A549 (cell line): ENCODE measurements at regions not wholly inside any gene's neighbourhood (a gene's known extent, or its start where the extent isn't known, plus 50 kb on each side); places are given as distances from the start of the nearest gene placed in this dataset.
A peak's percentile ranks its signal among the peaks of the same experiment; 100 is the strongest.

Experiments
- ATAC-seq, 2 experiments: fragments of 200-7000 bp in 1 of 2; fragments of >200 bp in 1 of 2; cut with Nextera tagmentation in 1 of 2; cut with Tn5 transposase in 1 of 2; 3 replicates each; pipeline versions ENCODE4 v1.8.0 to v1.9.1; 2018 to 2020; ENCODE audit warnings: mild to moderate bottlenecking in 1 of 2, moderate library complexity in 1 of 2
- CTCF ChIA-PET: fragments of 300-600 bp; sonication (Branson Sonifier 250); formaldehyde crosslinking; extraction: SDS; loops from one replicate; lab custom pipeline; 2021; ENCODE audit warnings: antibody characterized with exemption, inconsistent platforms; lab: Yijun Ruan, JAX
- POLR2A ChIA-PET: fragments of 350-600 bp; formaldehyde crosslinking; extraction: SDS; loops from one replicate; lab custom pipeline; 2021; ENCODE audit warnings: antibody characterized with exemption, inconsistent platforms; lab: Yijun Ruan, JAX
- DNase-seq, 2 experiments: peaks; one replicate each; pipeline versions ENCODE4 v3.0.0 to v3.0.0-alpha.2; 2011 to 2016; ENCODE audit warnings: low read depth in 1 of 2, low spot score in 1 of 2
- FAIRE-seq: peaks from 2 replicates; lab custom pipeline; 2011; peaks lifted over from hg19 to GRCh38; lab: Jason Lieb, UNC
- H3K27ac ChIP-seq, 2 experiments: fragments of >200 bp; sonication (Bioruptor Twin); formaldehyde crosslinking; 3 replicates each; pipeline ENCODE4 v1.5.1; 2016 to 2017
- H3K4me1 ChIP-seq: fragments of >200 bp; sonication (Bioruptor Twin); formaldehyde crosslinking; 3 replicates; pipeline ENCODE4 v1.6.1; 2016
- H3K4me2 ChIP-seq: fragments of >200 bp; sonication (Bioruptor Twin); formaldehyde crosslinking; 3 replicates; pipeline ENCODE4 v1.6.1; 2016
- H3K4me3 ChIP-seq: fragments of >200 bp; sonication (Bioruptor Twin); formaldehyde crosslinking; 3 replicates; pipeline ENCODE4 v1.5.1; 2016
- H3K9me3 ChIP-seq: fragments of >200 bp; sonication (Bioruptor Twin); formaldehyde crosslinking; 3 replicates; pipeline ENCODE4 v1.6.1; 2016
- BHLHE40 ChIP-seq: IDR thresholded peaks from 2 replicates; pipeline ENCODE4 v1.6.1; 2012; ENCODE audit warnings: low read depth, low read length, inconsistent platforms
- CEBPB ChIP-seq, 2 experiments: fragments of >200 bp in 1 of 2; sonication (Bioruptor Twin) in 1 of 2; formaldehyde crosslinking in 1 of 2; IDR thresholded peaks; 2 replicates each; pipeline ENCODE4 v1.6.1; 2012 to 2016
- EP300 ChIP-seq, 2 experiments: fragments of >200 bp; sonication (Bioruptor Twin); formaldehyde crosslinking; IDR thresholded peaks; 2 replicates in 1 of 2; 3 replicates in 1 of 2; pipeline ENCODE4 v1.6.1; 2016 to 2017
- HDAC2 ChIP-seq: fragments of 200-600 bp; sonication (generic); IDR thresholded peaks from 2 replicates; pipeline ENCODE4 v1.6.1; 2016
- HOXB5 ChIP-seq: fragments of 250-450 bp; sonication (Bioruptor Pico); IDR thresholded peaks from 2 replicates; pipeline ENCODE4 v1.5.0; 2020; ENCODE audit warnings: mild to moderate bottlenecking, moderate library complexity
- JUN ChIP-seq, 2 experiments: fragments of >200 bp; sonication (Bioruptor Twin); formaldehyde crosslinking; IDR thresholded peaks; 2 replicates in 1 of 2; 3 replicates in 1 of 2; pipeline ENCODE4 v1.6.1; 2016 to 2017
- MAFK ChIP-seq: fragments of 450-650 bp; IDR thresholded peaks from 2 replicates; pipeline ENCODE4 v1.6.1; 2014; ENCODE audit not compliant: partially characterized antibody
- PHF8 ChIP-seq: fragments of 200-600 bp; sonication (generic); IDR thresholded peaks from 2 replicates; pipeline ENCODE4 v1.6.1; 2016; ENCODE audit warnings: low read depth, mild to moderate bottlenecking, antibody characterized with exemption, moderate library complexity, borderline replicate concordance
- POLR2A ChIP-seq: IDR thresholded peaks from 2 replicates; pipeline ENCODE4 v1.6.1; 2012; ENCODE audit warnings: mild to moderate bottlenecking, low read length
- RAD21 ChIP-seq, 2 experiments: fragments of >200 bp in 1 of 2; sonication (Bioruptor Twin) in 1 of 2; formaldehyde crosslinking in 1 of 2; IDR thresholded peaks in 1 of 2; conservative IDR thresholded peaks in 1 of 2; 2 replicates in 1 of 2; 3 replicates in 1 of 2; pipeline ENCODE4 v1.6.1; 2012 to 2018; ENCODE audit warnings: inconsistent platforms in 1 of 2
- RFX5 ChIP-seq: fragments of 450-650 bp; IDR thresholded peaks from 2 replicates; pipeline ENCODE4 v1.7.1; 2014; ENCODE audit warnings: antibody characterized with exemption, mild to moderate bottlenecking, moderate library complexity
- SREBF2 ChIP-seq: fragments of 450-650 bp; IDR thresholded peaks from 2 replicates; pipeline ENCODE4 v1.6.1; 2014; ENCODE audit warnings: mild to moderate bottlenecking, moderate library complexity
- WGBS: methylation state at CpG from one replicate; pipeline ENCODE4 v1.1.6; 2017; ENCODE audit errors: missing lambda C conversion rate; 5-methylcytosine and 5-hydroxymethylcytosine counted together
- TF ChIP-seq, protein P1 (sequence below): fragments of 200-600 bp; sonication (generic); IDR thresholded peaks from 2 replicates; pipeline ENCODE4 v1.6.1; 2016; ENCODE audit warnings: antibody characterized with exemption, mild to moderate bottlenecking, moderate library complexity
- TF ChIP-seq, protein P2 (sequence below): IDR thresholded peaks from 2 replicates; pipeline ENCODE4 v1.6.1; 2012
- TF ChIP-seq, protein P3 (sequence below): IDR thresholded peaks from 2 replicates; pipeline ENCODE4 v1.6.1; 2012

DNA sequence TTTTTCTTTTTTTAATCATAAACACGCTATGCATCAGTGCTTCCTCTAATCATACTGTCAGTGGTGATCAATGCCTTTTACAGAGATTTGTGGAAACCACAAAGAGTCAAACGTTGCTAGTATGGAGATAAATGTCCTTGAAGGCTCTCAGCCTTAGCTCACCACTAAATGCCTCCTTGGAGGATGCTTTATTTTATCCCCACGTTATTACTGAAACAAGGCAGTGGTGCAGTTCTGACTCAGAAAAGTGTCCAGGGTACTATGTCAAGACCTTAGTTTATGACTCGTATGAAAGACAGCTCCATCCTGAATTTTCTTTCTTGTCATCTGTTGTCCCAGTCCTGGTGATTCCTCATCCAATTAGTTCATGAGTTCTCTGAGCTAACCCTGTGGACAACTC is 1146.7 kb downstream of the IGSF11 start (continued):
- TF ChIP-seq BHLHE40 (no peak), HDAC2 (no peak), SREBF2 (no peak), RAD21 (conservative IDR thresholded peaks at IDR 0.05 in 1 of 2, IDR thresholded peaks at IDR 0.05 in 1 of 2) (no peak)

DNA sequence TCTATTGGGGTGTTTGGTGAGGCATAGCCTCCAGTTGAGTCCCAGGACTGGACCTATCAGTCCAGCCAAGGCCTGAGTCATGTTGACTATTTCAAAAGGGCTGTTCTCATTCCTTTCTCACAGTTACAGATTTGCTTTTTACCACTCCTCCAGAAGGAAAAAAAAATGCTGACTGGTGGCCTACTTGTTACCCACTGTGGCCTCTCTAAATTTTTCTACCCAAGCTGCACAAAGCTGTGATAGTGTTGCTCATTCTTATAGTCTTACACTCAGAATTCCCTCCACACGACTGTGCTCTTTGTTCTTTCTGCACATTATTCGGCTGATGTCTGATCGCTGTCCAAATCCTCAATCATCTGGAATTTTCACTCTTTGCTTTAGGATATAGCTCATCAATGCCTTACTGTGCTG is 1142.2 kb downstream of the IGSF11 start:
- POLR2A ChIA-PET: no interaction called here
- TF ChIP-seq MAFK (peak; percentile 70), CEBPB (IDR thresholded peaks at IDR 0.05) (no peak)
- TF ChIP-seq, protein P1, sequence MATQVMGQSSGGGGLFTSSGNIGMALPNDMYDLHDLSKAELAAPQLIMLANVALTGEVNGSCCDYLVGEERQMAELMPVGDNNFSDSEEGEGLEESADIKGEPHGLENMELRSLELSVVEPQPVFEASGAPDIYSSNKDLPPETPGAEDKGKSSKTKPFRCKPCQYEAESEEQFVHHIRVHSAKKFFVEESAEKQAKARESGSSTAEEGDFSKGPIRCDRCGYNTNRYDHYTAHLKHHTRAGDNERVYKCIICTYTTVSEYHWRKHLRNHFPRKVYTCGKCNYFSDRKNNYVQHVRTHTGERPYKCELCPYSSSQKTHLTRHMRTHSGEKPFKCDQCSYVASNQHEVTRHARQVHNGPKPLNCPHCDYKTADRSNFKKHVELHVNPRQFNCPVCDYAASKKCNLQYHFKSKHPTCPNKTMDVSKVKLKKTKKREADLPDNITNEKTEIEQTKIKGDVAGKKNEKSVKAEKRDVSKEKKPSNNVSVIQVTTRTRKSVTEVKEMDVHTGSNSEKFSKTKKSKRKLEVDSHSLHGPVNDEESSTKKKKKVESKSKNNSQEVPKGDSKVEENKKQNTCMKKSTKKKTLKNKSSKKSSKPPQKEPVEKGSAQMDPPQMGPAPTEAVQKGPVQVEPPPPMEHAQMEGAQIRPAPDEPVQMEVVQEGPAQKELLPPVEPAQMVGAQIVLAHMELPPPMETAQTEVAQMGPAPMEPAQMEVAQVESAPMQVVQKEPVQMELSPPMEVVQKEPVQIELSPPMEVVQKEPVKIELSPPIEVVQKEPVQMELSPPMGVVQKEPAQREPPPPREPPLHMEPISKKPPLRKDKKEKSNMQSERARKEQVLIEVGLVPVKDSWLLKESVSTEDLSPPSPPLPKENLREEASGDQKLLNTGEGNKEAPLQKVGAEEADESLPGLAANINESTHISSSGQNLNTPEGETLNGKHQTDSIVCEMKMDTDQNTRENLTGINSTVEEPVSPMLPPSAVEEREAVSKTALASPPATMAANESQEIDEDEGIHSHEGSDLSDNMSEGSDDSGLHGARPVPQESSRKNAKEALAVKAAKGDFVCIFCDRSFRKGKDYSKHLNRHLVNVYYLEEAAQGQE: peak; percentile 61; the same call in 1 of the 2 replicates
- TF ChIP-seq, all 56 proteins: peak for 2
- 0 out of 3 replicates have a peak, but pooled peaks cover 11% of the 10 kb centered on the region for H3K4me1 ChIP-seq
- no peak overlapping the region for H3K4me2 ChIP-seq
- FAIRE-seq (no peak), ATAC-seq (peak in 1 of 2 experiments; percentile 39; a peak in 1 of 6 replicates), DNase-seq (no peak)
- CTCF ChIA-PET: interaction anchor here (2.2 kb wide), 1 partner anchor 105 kb away, joined by 7 read pairs; no protein-coding TSS in a partner anchor
- H3K27ac ChIP-seq: no peak overlapping the region
- no peak overlapping the region for H3K4me3 ChIP-seq
- 0 out of 3 replicates have a peak, but pooled peaks cover 1% of the 10 kb centered on the region for H3K9me3 ChIP-seq
- 70% methylated on average over 3 of the region's 3 CpGs for WGBS

DNA sequence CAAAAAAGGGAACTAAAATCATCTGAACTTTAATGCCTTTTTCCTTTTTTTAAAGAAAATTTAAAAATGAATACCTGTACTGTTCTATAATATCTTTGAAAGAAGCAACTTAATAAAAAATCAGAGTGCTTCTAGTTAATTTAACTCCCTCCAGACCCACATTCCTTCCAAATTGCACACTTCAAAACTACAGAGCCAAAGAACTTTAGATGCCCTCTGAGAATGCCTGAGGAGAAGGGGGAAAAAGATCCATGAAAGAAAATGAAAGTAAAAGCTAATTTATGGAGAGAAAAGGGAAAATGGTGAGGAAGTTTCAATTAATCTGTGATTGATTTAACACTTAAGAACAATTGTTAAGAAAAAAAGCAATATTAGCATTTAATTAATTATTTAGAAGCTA is 1141.6 kb downstream of the IGSF11 start:
- POLR2A ChIA-PET: no interaction called here
- CTCF ChIA-PET: interaction anchor here (2.2 kb wide), 1 partner anchor 104 kb away, joined by 7 read pairs; no protein-coding TSS in a partner anchor
- Histone ChIP-seq H3K4me1 (0 out of 3 replicates have a peak, but pooled peaks cover 11% of the 10 kb centered on the region), H3K9me3 (0 out of 3 replicates have a peak, but pooled peaks cover 7% of the 10 kb centered on the region)
- DNase-seq: no peak
- TF ChIP-seq PHF8 (no peak), JUN (IDR thresholded peaks at IDR 0.05) (no peak), POLR2A (no peak)
- TF ChIP-seq, protein P2, sequence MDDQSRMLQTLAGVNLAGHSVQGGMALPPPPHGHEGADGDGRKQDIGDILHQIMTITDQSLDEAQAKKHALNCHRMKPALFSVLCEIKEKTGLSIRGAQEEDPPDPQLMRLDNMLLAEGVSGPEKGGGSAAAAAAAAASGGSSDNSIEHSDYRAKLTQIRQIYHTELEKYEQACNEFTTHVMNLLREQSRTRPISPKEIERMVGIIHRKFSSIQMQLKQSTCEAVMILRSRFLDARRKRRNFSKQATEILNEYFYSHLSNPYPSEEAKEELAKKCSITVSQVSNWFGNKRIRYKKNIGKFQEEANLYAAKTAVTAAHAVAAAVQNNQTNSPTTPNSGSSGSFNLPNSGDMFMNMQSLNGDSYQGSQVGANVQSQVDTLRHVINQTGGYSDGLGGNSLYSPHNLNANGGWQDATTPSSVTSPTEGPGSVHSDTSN: no peak
- TF ChIP-seq, all 56 proteins: peak for 0
- Histone ChIP-seq H3K27ac (no peak overlapping the region), H3K4me3 (no peak overlapping the region), H3K4me2 (peak overlapping the region; percentile 22; the same call in 1 of the 3 replicates)
- no peak for FAIRE-seq
- ATAC-seq: no peak

DNA sequence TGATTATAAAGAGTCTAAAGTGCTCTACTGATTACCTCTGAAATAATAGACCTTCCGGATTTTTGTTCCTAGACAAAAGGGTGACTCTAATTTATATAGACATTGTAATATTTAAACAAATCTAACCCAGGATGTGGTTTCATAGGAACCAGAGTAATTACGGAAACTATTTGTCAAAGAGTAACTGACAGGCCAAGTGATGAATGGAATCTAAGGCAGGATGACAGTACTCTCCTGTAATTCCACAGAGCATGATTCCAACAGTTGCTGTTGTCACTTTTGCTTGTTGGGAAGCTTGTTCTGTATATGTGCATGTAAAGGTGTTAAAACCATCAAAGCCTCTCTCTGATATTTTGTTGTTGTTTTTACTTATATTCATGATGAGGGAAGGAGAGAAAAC is 1141.0 kb downstream of the IGSF11 start:
- Histone ChIP-seq H3K4me1 (0 out of 3 replicates have a peak, but pooled peaks cover 11% of the 10 kb centered on the region), H3K9me3 (0 out of 3 replicates have a peak, but pooled peaks cover 7% of the 10 kb centered on the region), H3K4me3 (no peak overlapping the region), H3K27ac (no peak overlapping the region), H3K4me2 (peak overlapping the region; percentile 22; the same call in 2 of the 3 replicates)
- CTCF ChIA-PET: interaction anchor here (1.2 to 2.2 kb wide), 2 partner anchors 104 to 847 kb away, joined by 3 to 7 read pairs; no protein-coding TSS in a partner anchor
- POLR2A ChIA-PET: no interaction called here
- ATAC-seq (no peak), FAIRE-seq (no peak), DNase-seq (no peak)
- TF ChIP-seq HOXB5 (CRISPR knock-in tag): no peak
- TF ChIP-seq RFX5: no peak
- no peak for TF ChIP-seq EP300 (IDR thresholded peaks at IDR 0.05)
- no peak for TF ChIP-seq PHF8
- TF ChIP-seq, protein P3, sequence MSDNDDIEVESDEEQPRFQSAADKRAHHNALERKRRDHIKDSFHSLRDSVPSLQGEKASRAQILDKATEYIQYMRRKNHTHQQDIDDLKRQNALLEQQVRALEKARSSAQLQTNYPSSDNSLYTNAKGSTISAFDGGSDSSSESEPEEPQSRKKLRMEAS: no peak
- 18% methylated on average over 2 of the region's 2 CpGs for WGBS
